ENCODE measurements at regions not wholly inside any gene's neighbourhood (a gene's known extent, or its start where the extent isn't known, plus 50 kb on each side); places are given as distances from the start of the nearest gene placed in this dataset.

- no peak for TF ChIP-seq CTCF (IDR thresholded peaks at IDR 0.05)
- TF ChIP-seq EP300 (IDR thresholded peaks at IDR 0.05), result no peak
- TF ChIP-seq POLR2AphosphoS5 (IDR thresholded peaks at IDR 0.05), result no peak
- TF ChIP-seq POLR2A (IDR thresholded peaks at IDR 0.05), result no peak
Observed at GRCh38 chr2:64369706-64370105, 84.3 kb upstream of the LGALSL start.
